ENCODE measurements at regions not wholly inside any gene's neighbourhood (a gene's known extent, or its start where the extent isn't known, plus 50 kb on each side); places are given as distances from the start of the nearest gene placed in this dataset.

- DNase-seq (ENCODE audit: low read depth in 2 of 2) = no peak
- no peak overlapping the region for H3K27ac ChIP-seq (ENCODE audit: insufficient read depth, low read length)
- H3K36me3 ChIP-seq (ENCODE audit: control insufficient read depth, insufficient read depth, low read length) = no peaks in the 10 kb centered on the region
- H4K20me1 ChIP-seq (ENCODE audit: control insufficient read depth, extremely low read depth, insufficient read depth, low read length) = no peaks in the 10 kb centered on the region
- H3K4me2 ChIP-seq (ENCODE audit: extremely low read depth, insufficient read depth, low read length) = no peak overlapping the region
- no peak overlapping the region for H2AFZ ChIP-seq (ENCODE audit: low read length)
- H3K9me3 ChIP-seq (ENCODE audit: control insufficient read depth, insufficient read depth, low read depth, low read length) = no peaks in the 10 kb centered on the region
- H3K4me3 ChIP-seq (replicated peaks in 1 of 4; ENCODE audit: control extremely low read depth in 1 of 4, insufficient read depth in 1 of 4, low read depth in 3 of 4, low read length in 4 of 4) = no peak overlapping the region
- H3K27me3 ChIP-seq (ENCODE audit: control insufficient read depth, insufficient read depth, low read length) = no peaks in the 10 kb centered on the region
- H3K79me2 ChIP-seq (ENCODE audit: control insufficient read depth, insufficient read depth, low read length) = no peaks in the 10 kb centered on the region
- no peaks in the 10 kb centered on the region for H3K4me1 ChIP-seq (ENCODE audit: control insufficient read depth, extremely low read depth, insufficient read depth, low read length)
- H3K9ac ChIP-seq (ENCODE audit: insufficient read depth, low read length) = no peak overlapping the region
- TF ChIP-seq EZH2 (IDR thresholded peaks at IDR 0.05; ENCODE audit: low read length, missing control alignments) (no peak), CTCF (conservative IDR thresholded peaks at IDR 0.05 in 1 of 2, IDR thresholded peaks at IDR 0.05 in 1 of 2; ENCODE audit: low read depth in 1 of 2, low read length in 2 of 2) (no peak)
These were observed 687.6 kb upstream of the HS6ST1 start for GRCh38 chr2:129006135-129006886.

- Histone ChIP-seq H3K36me3 (ENCODE audit: control insufficient read depth, insufficient read depth, low read length) (no peaks in the 10 kb centered on the region), H3K79me2 (ENCODE audit: control insufficient read depth, insufficient read depth, low read length) (no peaks in the 10 kb centered on the region), H2AFZ (ENCODE audit: low read length) (no peak overlapping the region), H3K4me3 (replicated peaks in 1 of 4; ENCODE audit: control extremely low read depth in 1 of 4, insufficient read depth in 1 of 4, low read depth in 3 of 4, low read length in 4 of 4) (no peak overlapping the region), H4K20me1 (ENCODE audit: control insufficient read depth, extremely low read depth, insufficient read depth, low read length) (no peaks in the 10 kb centered on the region), H3K4me2 (ENCODE audit: extremely low read depth, insufficient read depth, low read length) (no peak overlapping the region), H3K4me1 (ENCODE audit: control insufficient read depth, extremely low read depth, insufficient read depth, low read length) (no peaks in the 10 kb centered on the region), H3K9ac (ENCODE audit: insufficient read depth, low read length) (no peak overlapping the region), H3K9me3 (ENCODE audit: control insufficient read depth, insufficient read depth, low read depth, low read length) (no peaks in the 10 kb centered on the region), H3K27me3 (ENCODE audit: control insufficient read depth, insufficient read depth, low read length) (no peaks in the 10 kb centered on the region), H3K27ac (ENCODE audit: insufficient read depth, low read length) (no peak overlapping the region)
- DNase-seq (ENCODE audit: low read depth in 2 of 2) = no peak
- no peak for TF ChIP-seq CTCF (conservative IDR thresholded peaks at IDR 0.05 in 1 of 2, IDR thresholded peaks at IDR 0.05 in 1 of 2; ENCODE audit: low read depth in 1 of 2, low read length in 2 of 2)
- no peak for TF ChIP-seq EZH2 (IDR thresholded peaks at IDR 0.05; ENCODE audit: low read length, missing control alignments)
These were observed 688.2 kb upstream of the HS6ST1 start for GRCh38 chr2:129006901-129007300.

- Histone ChIP-seq H3K9ac (ENCODE audit: insufficient read depth, low read length) (no peak overlapping the region), H3K4me2 (ENCODE audit: extremely low read depth, insufficient read depth, low read length) (no peak overlapping the region)
These were observed 689.6 kb upstream of the HS6ST1 start for GRCh38 chr2:129008055-129008880.

More at GRCh38 chr2:129008055-129008880, 689.6 kb upstream of the HS6ST1 start:
- DNase-seq (ENCODE audit: low read depth in 2 of 2) = peak in 1 of 2 donors; percentile 1
- Histone ChIP-seq H3K9me3 (ENCODE audit: control insufficient read depth, insufficient read depth, low read depth, low read length) (no peaks in the 10 kb centered on the region), H3K27ac (ENCODE audit: insufficient read depth, low read length) (no peak overlapping the region), H4K20me1 (ENCODE audit: control insufficient read depth, extremely low read depth, insufficient read depth, low read length) (no peaks in the 10 kb centered on the region), H3K36me3 (ENCODE audit: control insufficient read depth, insufficient read depth, low read length) (no peaks in the 10 kb centered on the region), H3K4me1 (ENCODE audit: control insufficient read depth, extremely low read depth, insufficient read depth, low read length) (no peaks in the 10 kb centered on the region), H3K27me3 (ENCODE audit: control insufficient read depth, insufficient read depth, low read length) (no peaks in the 10 kb centered on the region), H3K4me3 (replicated peaks in 1 of 4; ENCODE audit: control extremely low read depth in 1 of 4, insufficient read depth in 1 of 4, low read depth in 3 of 4, low read length in 4 of 4) (no peak overlapping the region), H2AFZ (ENCODE audit: low read length) (no peak overlapping the region), H3K79me2 (ENCODE audit: control insufficient read depth, insufficient read depth, low read length) (no peaks in the 10 kb centered on the region)
- TF ChIP-seq CTCF (conservative IDR thresholded peaks at IDR 0.05 in 1 of 2, IDR thresholded peaks at IDR 0.05 in 1 of 2; ENCODE audit: low read depth in 1 of 2, low read length in 2 of 2) = no peak
- no peak for TF ChIP-seq EZH2 (IDR thresholded peaks at IDR 0.05; ENCODE audit: low read length, missing control alignments)
